Astrocyte of the hippocampus (primary cell): ENCODE measurements at regions not wholly inside any gene's neighbourhood (a gene's known extent, or its start where the extent isn't known, plus 50 kb on each side); places are given as distances from the start of the nearest gene placed in this dataset.

Experiments used
- DNase-seq: peaks from one replicate; pipeline ENCODE4 v3.0.0; 2011; ENCODE audit warnings: low read depth, low spot score

DNA sequence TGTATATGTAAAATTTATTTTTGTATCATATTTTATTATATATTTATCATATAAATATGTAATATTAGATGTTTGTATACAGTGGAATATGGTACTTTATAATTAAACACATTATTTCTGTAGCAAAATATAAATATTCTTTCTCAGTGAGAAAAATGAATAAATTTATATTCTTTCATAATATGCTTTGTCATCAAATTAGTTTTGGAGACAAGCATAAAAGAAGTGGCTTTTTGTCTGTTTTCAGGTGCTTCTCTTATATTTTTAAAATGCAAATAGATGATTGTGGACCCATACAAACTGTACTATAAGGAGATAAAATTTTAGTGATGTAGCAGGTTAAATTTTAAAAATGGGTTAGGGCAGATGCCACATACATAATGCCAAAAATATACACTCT, 222.4 kb upstream of the CNTN5 start:
- DNase-seq, result no peak

GRCh38 chr11:98800696-98801095, 220.1 kb upstream of the CNTN5 start:
- DNase-seq, result no peak

DNA sequence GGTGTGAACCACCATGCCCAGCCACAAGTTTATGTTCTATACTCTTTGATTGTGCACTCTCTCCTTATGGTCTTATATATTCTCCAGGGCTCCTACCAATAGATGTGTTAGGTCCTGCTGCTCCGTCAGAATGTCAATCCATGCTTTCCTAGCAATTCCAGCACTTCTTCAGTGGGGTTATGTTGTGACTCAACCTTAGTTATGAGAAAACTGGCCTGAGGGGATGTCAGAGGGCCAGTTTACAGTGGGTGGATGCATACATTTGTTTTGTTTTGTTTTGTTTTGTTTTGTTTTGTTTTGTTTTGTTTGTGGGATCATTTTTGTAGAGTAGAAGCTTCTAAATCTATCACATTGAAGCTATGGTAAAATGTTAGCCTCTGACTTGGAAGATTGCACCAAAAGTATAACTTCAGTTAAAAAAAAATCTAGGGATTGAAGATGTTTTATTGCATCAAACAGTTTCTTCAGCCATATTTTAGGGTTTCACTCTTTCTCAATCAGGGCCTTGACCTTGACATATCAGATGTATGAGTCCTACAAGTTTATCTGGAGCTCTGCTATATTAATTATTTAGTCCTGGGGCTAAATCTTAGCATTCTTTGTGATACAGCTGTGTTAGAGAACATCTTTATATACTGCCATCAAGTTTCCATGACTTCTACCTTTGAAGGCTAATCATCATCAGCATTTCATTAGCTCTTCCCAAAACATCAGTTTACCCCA, 191.6 kb upstream of the CNTN5 start:
- DNase-seq, result no peak

DNA sequence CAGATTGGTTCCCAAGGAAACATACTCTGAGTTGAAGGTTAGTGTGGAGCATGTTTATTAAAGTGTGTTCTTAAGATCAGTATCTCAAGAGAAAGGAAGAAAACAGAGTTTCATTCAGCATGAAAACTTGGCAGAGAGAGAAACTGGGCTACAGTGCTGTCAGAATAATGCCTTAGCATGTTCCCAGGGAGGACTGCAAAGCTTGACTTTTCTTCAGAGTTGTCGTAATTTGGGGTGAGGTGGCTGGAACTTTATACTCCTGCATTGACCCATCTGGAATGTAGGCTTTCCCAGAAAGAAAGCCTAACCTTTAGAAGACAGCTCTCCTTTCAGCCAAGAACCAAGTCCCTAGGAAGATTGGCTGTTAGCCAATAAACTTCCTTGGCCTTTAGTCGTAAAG, 190.8 kb upstream of the CNTN5 start:
- no peak for DNase-seq

- DNase-seq, result no peak
These were observed 186.0 kb upstream of the CNTN5 start for GRCh38 chr11:98834776-98835175.

DNA sequence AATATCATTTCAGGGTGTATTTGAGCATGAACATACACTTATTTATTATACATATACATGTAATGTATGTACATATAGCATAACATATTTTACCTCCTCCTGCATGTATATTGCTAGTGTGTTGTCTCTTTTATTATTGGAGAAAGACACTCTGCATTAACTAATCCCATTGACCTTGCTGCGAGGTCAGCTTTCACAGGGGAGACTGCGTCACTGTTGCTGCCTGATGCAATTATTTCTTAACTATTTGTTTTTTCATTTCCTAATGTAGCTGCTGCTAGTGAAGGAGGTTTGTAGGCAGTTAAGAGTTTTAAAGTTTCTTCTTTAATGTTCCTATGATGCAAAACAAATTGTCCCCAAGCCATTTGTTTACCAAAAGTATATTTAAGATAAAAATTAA, 185.4 kb upstream of the CNTN5 start:
- no peak for DNase-seq

DNA sequence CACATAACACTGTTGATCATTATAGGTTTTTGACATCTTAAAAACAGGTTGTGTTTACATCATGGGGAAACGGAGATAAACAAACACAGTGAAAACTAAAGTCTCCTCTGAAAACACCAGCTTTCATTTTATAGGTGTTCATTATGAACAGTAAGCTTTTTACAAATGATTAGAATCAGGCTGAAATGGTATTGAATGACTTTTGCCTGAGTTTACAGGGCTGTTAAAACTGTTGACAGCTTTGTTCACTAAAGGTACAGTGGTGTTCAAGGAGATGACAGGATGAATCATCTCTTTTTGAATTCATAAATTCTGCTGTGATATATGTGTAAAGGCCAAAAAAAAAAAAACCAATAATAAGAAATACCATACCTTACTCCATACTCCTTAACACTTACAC, 184.6 kb upstream of the CNTN5 start:
- DNase-seq, result no peak

GRCh38 chr11:98842187-98842586, 178.6 kb upstream of the CNTN5 start:
- DNase-seq, result no peak

DNA sequence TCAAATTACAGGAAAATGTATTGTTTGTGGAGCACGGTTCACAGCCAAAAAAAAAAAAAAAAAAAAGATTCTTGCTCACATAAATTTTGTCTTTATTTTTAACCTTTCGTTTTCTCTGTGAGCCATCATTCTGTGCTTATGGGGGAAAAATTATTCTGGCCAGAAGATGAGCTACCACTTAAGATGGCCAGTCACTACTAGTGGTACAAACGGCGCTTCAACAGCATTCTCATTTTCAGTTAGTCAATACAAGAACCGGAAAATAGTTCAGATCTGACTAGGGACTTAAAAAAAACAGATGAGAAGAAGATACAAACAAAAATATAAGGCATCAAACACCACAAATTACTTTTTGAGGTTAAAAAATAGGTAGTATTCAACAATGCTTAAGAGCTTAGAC, 158.6 kb upstream of the CNTN5 start:
- no peak for DNase-seq

DNA sequence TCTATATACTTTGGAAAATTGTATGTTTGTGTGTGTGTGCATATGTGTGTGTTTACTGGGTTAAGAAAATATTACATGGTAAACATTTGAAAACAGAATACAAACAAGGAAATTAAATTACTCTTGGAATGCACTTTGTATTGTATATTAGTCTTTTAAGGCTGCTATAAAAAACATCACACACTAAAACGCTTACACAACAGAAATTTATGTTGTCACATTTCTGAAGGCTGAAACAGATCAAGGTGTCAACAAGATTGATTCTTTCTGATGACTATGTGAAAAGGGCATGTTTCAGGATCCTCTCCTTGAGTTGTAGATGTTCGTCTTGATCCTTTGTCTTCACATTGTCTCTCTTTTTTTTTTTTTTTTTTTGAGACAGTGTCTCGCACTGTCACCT, 149.1 kb upstream of the CNTN5 start:
- no peak for DNase-seq

GRCh38 chr11:98874050-98874449, 146.7 kb upstream of the CNTN5 start:
- DNase-seq, result no peak

DNA sequence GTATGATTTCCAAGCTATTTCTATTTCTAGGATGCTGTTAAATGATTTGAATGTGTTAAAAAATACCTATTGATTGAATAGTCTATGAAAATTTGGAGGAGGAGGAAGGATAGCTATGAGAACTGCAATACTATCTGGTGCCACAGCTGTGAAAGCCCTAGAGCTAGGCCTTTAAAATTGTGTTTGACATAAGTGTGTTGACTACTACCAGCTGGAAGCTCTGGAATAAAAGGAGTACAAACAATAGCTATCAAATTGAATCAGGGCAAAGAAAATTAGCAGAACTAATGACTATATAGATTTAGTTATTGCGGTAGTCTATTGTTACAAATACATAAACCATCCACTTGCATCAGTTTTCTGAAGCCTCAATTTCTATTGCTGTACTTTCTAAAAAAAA, 124.8 kb upstream of the CNTN5 start:
- no peak for DNase-seq

GRCh38 chr11:98940913-98941312, 79.8 kb upstream of the CNTN5 start:
- no peak for DNase-seq

DNA sequence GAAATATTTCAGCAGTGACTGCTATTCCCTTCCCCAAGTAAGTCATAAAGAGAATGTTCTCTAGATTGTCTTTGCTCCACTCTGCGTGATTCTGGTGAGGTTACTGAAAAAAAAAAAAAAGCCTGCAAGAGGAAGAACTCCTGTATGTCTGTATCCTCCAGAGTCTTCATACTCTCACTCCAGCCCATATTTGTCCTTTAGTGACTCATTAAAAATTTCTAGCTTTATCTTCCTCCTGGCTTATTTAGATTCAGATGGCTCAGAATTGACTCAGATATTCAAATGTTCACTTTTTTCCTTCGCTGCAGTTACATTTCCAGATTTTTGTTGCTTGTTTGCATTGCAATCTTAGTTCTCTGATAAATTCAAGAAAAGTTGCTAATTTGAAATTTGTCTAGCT, 76.3 kb upstream of the CNTN5 start:
- DNase-seq, result no peak

DNA sequence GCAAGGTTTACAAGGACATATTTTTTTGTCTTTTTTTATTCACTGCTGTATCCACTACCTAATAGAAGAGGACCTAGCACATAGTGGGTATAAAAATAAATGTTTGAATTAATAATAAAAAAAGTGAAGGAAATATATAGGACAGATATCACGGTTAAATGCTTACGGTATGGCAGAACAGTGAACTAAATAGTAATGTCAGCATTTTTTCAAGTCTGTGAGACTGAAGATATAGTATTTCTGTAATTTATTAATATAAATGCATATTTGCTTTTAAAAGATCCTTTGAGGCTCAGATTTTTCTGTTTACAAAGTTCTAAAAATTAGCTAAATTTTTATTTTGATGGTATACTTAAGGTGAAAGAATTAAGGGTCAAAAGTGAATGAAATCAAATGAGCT, 68.6 kb upstream of the CNTN5 start:
- no peak for DNase-seq

DNA sequence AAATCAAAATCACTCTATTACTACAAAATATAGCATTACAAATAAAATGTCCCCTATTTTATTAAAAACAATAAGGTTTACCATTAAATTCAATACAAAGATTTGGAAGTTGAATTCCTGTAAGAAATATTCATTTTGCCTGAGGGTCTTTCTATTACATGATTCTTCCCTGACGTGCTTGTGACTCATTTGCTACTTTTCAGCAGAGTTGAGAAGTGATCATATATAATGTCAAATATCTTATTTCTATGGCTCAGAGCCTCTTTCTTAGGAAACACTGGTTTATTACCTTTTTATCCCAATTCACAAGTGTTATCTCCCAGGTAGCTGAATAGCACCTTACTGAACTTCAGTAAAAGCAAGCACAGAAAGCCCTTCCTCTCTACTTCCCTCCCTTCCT, 65.2 kb upstream of the CNTN5 start:
- DNase-seq, result no peak

DNA sequence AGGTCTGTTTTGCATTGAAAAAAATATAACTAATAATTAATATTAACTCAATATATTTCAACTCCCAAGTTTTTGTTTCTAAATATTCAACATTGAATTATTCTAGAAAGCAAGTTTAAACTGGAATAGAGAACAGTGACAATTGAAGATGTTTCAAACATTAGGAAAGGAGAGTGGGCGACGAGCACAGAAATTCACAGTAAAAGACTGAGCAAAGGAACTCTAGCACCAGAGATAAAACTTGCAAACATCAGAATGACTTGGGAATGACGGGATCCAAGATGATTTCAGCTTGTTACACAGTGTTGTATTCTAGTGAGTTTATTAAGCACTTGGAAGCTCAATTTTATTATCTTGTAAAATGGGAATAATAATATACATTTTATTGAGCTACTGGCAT, 56.6 kb upstream of the CNTN5 start:
- no peak for DNase-seq

DNA sequence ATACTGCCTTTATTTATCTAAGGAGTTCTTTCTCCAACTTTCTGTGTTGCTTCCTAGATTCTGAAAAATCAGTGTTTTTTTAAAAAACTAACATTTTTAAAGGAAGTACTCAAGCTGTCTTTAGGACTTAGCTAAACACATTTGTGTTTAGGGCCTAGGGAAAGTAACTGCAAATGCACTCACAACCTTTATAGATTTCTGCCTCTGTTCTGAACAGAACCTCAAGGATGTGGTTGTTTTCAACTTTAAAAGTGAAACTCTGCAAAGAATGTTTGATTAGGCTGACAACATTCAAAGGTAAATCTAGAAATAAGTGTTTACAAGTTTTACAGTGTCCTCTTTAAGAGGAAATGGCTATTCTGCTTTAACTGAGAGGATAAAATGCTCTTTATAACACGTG, 55.4 kb upstream of the CNTN5 start:
- DNase-seq, result no peak

GRCh38 chr11:98965775-98966174, 55.0 kb upstream of the CNTN5 start:
- no peak for DNase-seq

- DNase-seq, result no peak
These were observed 53.7 kb upstream of the CNTN5 start for GRCh38 chr11:98967005-98967404.
